Gastroesophageal sphincter (tissue), 4 donors: ENCODE measurements at regions not wholly inside any gene's neighbourhood (a gene's known extent, or its start where the extent isn't known, plus 50 kb on each side); places are given as distances from the start of the nearest gene placed in this dataset.
"Not testable (repeated sequence)": the region's sequence is repeated elsewhere in the genome, so short reads cannot be mapped to it uniquely, and the experiment has no call there.

Experiments used
- ATAC-seq: fragments of 150-250 bp; one replicate; pipeline ENCODE4 v1.9.1; 2016; ENCODE audit warnings: mild to moderate bottlenecking, moderate library complexity
- H3K27ac ChIP-seq, 4 donors: fragments of 200-600 bp; sonication (generic) in 3 of 4; 1 replicate in 3 of 4; 2 replicates in 1 of 4; pipeline ENCODE4 v1.5.1; 2016 to 2019
- H3K27me3 ChIP-seq: fragments of 200-600 bp; sonication (generic); one replicate; pipeline ENCODE4 v1.5.1; 2019
- H3K36me3 ChIP-seq, 2 donors: fragments of 200-600 bp; sonication (generic); one replicate each; pipeline ENCODE4 v1.5.1; 2019; ENCODE audit warnings: control low read depth in 1 of 2
- H3K4me1 ChIP-seq, 3 donors: fragments of 200-600 bp; sonication (generic); 1 replicate in 2 of 3; 2 replicates in 1 of 3; pipeline ENCODE4 v1.5.1; 2016 to 2019; ENCODE audit warnings: control low read depth in 2 of 3
- H3K4me3 ChIP-seq, 2 donors: fragments of 200-600 bp; sonication (generic); one replicate each; pipeline ENCODE4 v1.5.1; 2019; ENCODE audit warnings: mild to moderate bottlenecking in 1 of 2, moderate library complexity in 1 of 2
- H3K9me3 ChIP-seq, 3 donors: fragments of 200-600 bp; sonication (generic); one replicate each; pipeline ENCODE4 v1.5.1; 2017 to 2019; ENCODE audit warnings: control low read depth in 2 of 3
- CTCF ChIP-seq, 4 experiments: fragments of 200-600 bp in 2 of 4; fragments of 450-650 bp in 2 of 4; sonication (generic) in 1 of 4; IDR thresholded peaks; one replicate each; pipeline ENCODE4 v1.5.1; 2017 to 2019; ENCODE audit warnings: antibody characterized with exemption in 4 of 4, mild to moderate bottlenecking in 2 of 4, moderate library complexity in 2 of 4
- EP300 ChIP-seq: sonication (generic); formaldehyde crosslinking; IDR thresholded peaks from one replicate; pipeline ENCODE4 v1.6.1; 2017; ENCODE audit warnings: antibody characterized with exemption, mild to moderate bottlenecking
- POLR2A ChIP-seq, 2 donors: fragments of 450-650 bp; IDR thresholded peaks; one replicate each; pipeline ENCODE4 v1.6.1; 2017; ENCODE audit warnings: antibody characterized with exemption in 2 of 2, mild to moderate bottlenecking in 2 of 2, moderate library complexity in 1 of 2
- POLR2AphosphoS5 ChIP-seq: sonication (generic); formaldehyde crosslinking; IDR thresholded peaks from one replicate; pipeline ENCODE4 v1.6.1; 2017; ENCODE audit warnings: antibody characterized with exemption
- WGBS, 2 donors: methylation state at CpG; one replicate each; pipeline ENCODE4 v1.1.5; 2018; ENCODE audit warnings: low coverage in 1 of 2; 5-methylcytosine and 5-hydroxymethylcytosine counted together

- WGBS, 2 donors, result 100% methylated on average over 2 of the region's 7 CpGs; no CpG with 5 or more reads in 1 of the 2 donors
- H3K9me3 ChIP-seq, result no peaks in the 10 kb centered on the region
- H3K4me1 ChIP-seq, result no peaks in the 10 kb centered on the region
- H3K27ac ChIP-seq, result no peak overlapping the region
- H3K36me3 ChIP-seq, result no peaks in the 10 kb centered on the region
- H3K27me3 ChIP-seq, result peaks cover 17% of the 10 kb centered on the region
- H3K4me3 ChIP-seq, result no peak overlapping the region
- ATAC-seq, result no peak
- TF ChIP-seq POLR2AphosphoS5, result no peak
Observed at GRCh38 chr6:167227984-167228383, 63.1 kb upstream of the UNC93A start.

GRCh38 chr6:167229586-167229985 lies 61.5 kb upstream of the UNC93A start:
- Histone ChIP-seq H3K27me3 (peaks cover 24% of the 10 kb centered on the region), H3K36me3 (no peaks in the 10 kb centered on the region), H3K9me3 (no peaks in the 10 kb centered on the region), H3K27ac (no peak overlapping the region), H3K4me3 (no peak overlapping the region), H3K4me1 (no peaks in the 10 kb centered on the region)
- TF ChIP-seq POLR2AphosphoS5 (no peak), POLR2A (IDR thresholded peaks at IDR 0.05) (no peak), EP300 (no peak), CTCF (IDR thresholded peaks at IDR 0.05) (no peak)
- WGBS, 2 donors, result 56 to 86% methylated on average over 1 to 4 of the region's 4 CpGs
- ATAC-seq, result no peak

GRCh38 chr6:167230288-167230687 lies 60.8 kb upstream of the UNC93A start:
- H3K36me3 ChIP-seq, result no peaks in the 10 kb centered on the region
- H3K27ac ChIP-seq, result no peak overlapping the region
- no peak overlapping the region for H3K4me3 ChIP-seq
- no peak for TF ChIP-seq CTCF (IDR thresholded peaks at IDR 0.05)
- TF ChIP-seq EP300, result no peak
- no peak for TF ChIP-seq POLR2A (IDR thresholded peaks at IDR 0.05)
- TF ChIP-seq POLR2AphosphoS5, result no peak
- ATAC-seq, result no peak
- H3K4me1 ChIP-seq, result no peaks in the 10 kb centered on the region
- no peaks in the 10 kb centered on the region for H3K9me3 ChIP-seq
- peaks cover 28% of the 10 kb centered on the region for H3K27me3 ChIP-seq

GRCh38 chr6:167232356-167232755 lies 58.8 kb upstream of the UNC93A start:
- Histone ChIP-seq H3K27ac (no peak overlapping the region), H3K4me1 (no peaks in the 10 kb centered on the region), H3K27me3 (peaks cover 37% of the 10 kb centered on the region), H3K4me3 (no peak overlapping the region), H3K9me3 (no peaks in the 10 kb centered on the region), H3K36me3 (no peaks in the 10 kb centered on the region)
- TF ChIP-seq CTCF (IDR thresholded peaks at IDR 0.05), result no peak
- WGBS, 2 donors, result 54 to 70% methylated on average over 3 of the region's 3 CpGs
- no peak for ATAC-seq

GRCh38 chr6:167233490-167233889 lies 57.6 kb upstream of the UNC93A start:
- WGBS, 2 donors, result 29 to 30% methylated on average over 2 to 5 of the region's 6 CpGs
- H3K27ac ChIP-seq, result no peak overlapping the region
- no peak overlapping the region for H3K4me3 ChIP-seq
- TF ChIP-seq EP300 (no peak), POLR2A (IDR thresholded peaks at IDR 0.05) (no peak), CTCF (IDR thresholded peaks at IDR 0.05) (no peak), POLR2AphosphoS5 (no peak)
- no peak for ATAC-seq
- H3K9me3 ChIP-seq, result no peaks in the 10 kb centered on the region
- H3K27me3 ChIP-seq, result peaks cover 34% of the 10 kb centered on the region
- H3K36me3 ChIP-seq, result no peaks in the 10 kb centered on the region
- no peaks in the 10 kb centered on the region for H3K4me1 ChIP-seq

- not testable (repeated sequence) for H3K27ac ChIP-seq, ATAC-seq, H3K36me3 ChIP-seq, H3K4me1 ChIP-seq, H3K9me3 ChIP-seq, H3K4me3 ChIP-seq
- peaks cover 31% of the 10 kb centered on the region for H3K27me3 ChIP-seq
- WGBS, 2 donors, result 28 to 40% methylated on average over 2 to 4 of the region's 6 CpGs
Observed at GRCh38 chr6:167234576-167234975, 56.5 kb upstream of the UNC93A start.
